HFF-Myc (cell line): ENCODE measurements at regions not wholly inside any gene's neighbourhood (a gene's known extent, or its start where the extent isn't known, plus 50 kb on each side); places are given as distances from the start of the nearest gene placed in this dataset.

ENCODE experiments used
- DNase-seq: peaks from one replicate; pipeline ENCODE4 v3.0.0-alpha.2; 2011; ENCODE audit warnings: low read depth; ENCODE audit errors: extremely low read depth
- H3K4me3 ChIP-seq: replicated peaks from 2 replicates; pipeline ENCODE4 v1.5.1; 2011; ENCODE audit warnings: low read depth, mild to moderate bottlenecking, control low read depth, low read length
- TF ChIP-seq, protein P1 (sequence below): IDR thresholded peaks from 2 replicates; pipeline ENCODE4 v1.5.1; 2012; ENCODE audit warnings: mild to moderate bottlenecking, low read depth, low read length, control low read depth; ENCODE audit errors: missing control alignments

DNA sequence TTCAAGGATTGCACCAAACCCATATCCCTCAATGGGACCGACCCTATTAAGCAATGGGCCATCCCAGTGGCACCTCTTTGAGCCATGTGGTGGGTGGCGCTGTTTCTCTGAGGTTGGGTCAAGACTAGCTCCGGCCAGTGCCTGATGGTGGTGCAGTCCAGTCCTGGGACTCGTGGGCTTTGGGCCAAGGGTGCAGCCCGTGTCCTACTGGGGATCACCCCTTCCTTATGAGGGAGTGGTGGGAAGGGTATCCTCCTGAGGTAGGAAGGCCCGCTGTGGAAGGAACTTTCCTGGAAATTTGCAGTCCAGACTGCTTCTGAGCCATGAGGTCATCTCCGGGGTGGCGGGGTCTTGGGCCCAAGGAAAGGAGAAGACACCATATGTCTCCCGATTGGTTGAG lies 231.6 kb downstream of the SNRPN start:
- no peak for DNase-seq
- no peak overlapping the region for H3K4me3 ChIP-seq
- TF ChIP-seq, protein P1, sequence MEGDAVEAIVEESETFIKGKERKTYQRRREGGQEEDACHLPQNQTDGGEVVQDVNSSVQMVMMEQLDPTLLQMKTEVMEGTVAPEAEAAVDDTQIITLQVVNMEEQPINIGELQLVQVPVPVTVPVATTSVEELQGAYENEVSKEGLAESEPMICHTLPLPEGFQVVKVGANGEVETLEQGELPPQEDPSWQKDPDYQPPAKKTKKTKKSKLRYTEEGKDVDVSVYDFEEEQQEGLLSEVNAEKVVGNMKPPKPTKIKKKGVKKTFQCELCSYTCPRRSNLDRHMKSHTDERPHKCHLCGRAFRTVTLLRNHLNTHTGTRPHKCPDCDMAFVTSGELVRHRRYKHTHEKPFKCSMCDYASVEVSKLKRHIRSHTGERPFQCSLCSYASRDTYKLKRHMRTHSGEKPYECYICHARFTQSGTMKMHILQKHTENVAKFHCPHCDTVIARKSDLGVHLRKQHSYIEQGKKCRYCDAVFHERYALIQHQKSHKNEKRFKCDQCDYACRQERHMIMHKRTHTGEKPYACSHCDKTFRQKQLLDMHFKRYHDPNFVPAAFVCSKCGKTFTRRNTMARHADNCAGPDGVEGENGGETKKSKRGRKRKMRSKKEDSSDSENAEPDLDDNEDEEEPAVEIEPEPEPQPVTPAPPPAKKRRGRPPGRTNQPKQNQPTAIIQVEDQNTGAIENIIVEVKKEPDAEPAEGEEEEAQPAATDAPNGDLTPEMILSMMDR: no peak

DNA sequence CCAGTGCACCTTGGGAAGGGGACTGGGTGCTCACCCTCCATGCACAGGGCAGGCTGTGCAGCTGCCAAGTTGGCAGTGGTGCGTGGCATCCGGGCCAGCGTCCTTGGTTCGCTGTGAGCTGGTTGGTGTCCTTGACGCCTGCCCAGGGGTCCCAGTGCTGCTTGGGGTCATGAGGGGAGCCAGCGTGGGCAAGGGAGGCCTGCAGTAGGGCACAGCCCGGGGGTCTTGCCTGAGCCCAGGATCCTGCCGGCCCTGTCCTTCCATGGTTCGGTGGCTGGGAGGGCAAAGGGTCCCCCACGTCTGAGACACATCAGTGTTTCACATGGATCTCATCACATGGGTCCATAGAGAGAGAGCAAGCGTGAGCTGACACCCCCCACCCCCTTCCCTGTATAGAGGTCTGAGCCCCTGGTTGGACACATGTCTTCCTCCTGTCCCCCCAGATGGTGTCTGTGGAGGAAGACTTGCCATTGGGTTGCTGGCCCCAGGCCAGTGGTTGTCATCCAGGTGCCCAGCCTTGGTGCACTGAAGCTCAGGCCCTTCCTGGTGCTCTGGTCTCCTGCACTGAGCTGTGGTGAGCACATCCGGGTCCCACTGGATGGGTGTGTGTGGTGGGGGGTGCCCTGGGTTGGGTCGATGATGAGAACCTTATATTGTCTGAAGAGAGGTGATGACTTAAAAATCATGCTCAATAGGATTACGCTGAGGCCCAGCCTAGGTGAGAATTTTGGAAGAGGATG lies 232.3 kb downstream of the SNRPN start:
- TF ChIP-seq, protein P1: no peak
- no peak overlapping the region for H3K4me3 ChIP-seq

DNA sequence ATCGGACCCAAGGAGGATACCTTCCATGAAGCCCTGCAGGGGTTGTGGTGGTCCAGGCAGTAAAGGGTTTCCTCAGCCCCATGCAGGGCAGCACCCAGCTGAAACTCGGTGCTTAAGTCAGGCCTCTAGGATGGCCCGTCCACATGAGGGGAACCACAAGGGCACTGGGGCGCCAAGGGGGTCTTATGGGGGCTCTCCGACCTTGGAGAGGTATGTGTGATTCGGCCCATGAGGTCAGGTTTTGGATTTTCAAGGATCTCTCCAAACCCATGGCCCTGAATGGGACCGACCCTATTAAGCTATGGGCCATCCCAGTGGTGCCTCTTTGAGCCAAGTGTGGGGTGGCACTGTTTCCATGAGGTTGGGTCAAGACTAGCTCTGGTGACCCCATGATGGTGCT lies 233.3 kb downstream of the SNRPN start:
- DNase-seq: no peak
- TF ChIP-seq, protein P1: no peak

More for the DNA sequence above, 232.3 kb downstream of the SNRPN start:
- DNase-seq: no peak

DNA sequence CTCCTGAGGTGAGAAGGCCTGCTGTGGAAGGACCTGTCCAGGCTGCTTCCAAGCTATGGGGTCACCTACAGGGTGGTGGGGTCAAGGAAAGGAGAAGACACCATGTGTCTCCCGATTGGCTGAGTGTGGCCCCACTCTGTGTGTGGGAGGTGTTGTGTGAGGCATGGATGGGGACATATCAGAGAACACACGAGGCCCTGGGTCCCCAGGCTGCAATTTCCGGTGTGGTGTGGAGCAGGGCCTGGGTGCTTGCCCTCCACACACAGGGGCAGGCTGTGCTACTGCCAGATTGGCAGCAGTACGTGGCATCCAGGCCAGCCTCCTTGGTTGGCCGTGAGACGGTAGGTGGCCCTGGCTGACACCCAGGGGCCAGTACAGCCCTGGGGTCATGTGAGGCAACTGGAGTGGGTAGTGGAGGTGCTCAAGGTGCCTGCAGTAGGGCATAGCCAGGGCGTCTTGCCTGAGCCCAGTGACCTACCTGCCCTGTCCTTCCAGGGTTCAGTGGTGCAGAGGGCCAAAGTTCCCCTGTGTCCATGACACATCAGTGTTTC lies 233.8 kb downstream of the SNRPN start:
- H3K4me3 ChIP-seq: no peak overlapping the region
- TF ChIP-seq, protein P1: no peak
- no peak for DNase-seq

More for the DNA sequence above, 233.3 kb downstream of the SNRPN start:
- no peak overlapping the region for H3K4me3 ChIP-seq

DNA sequence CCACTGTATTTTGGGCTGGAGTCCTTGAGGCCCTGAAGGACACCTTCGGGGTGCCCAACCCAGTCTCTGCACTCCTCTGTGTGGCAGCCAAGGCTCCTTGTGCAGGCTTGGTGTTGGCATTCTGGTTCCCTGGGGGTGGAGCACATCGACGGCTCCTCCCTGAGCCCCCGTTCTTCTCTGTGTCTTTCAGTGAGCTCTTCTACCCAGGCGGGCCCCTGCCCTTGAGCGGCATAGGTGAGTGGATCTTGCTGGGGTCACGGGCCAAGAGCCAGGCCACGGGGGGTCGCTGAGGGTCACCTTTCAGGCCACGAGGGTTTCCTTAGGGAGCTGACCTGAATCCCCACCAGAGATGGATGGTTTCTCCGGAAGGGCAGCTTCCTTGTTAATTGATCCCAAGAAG lies 234.8 kb downstream of the SNRPN start:
- no peak for DNase-seq
- TF ChIP-seq, protein P1: no peak
- no peak overlapping the region for H3K4me3 ChIP-seq

DNA sequence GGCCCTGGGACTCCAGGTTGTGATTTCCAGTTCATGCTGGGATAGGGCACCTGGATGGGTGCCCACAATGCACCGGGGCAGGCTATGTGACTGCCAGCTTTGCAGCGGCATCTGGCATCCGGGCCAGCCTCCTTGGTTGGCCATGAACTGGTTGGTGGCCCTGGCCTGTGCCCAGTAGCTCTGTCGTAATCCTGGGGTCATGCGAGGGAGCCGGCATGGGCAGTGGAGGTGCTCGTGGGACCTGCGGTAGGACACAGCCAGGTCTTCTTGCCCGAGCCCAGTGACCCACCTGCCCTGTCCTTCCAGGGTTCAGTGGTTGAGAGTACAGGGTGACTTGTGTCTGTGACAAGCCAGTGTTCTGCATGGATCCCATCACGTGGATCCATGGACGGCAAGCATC lies 237.9 kb downstream of the SNRPN start:
- TF ChIP-seq, protein P1: no peak
- H3K4me3 ChIP-seq: no peak overlapping the region
- no peak for DNase-seq
